Breast epithelium (tissue), 4 donors: ENCODE measurements at regions not wholly inside any gene's neighbourhood (a gene's known extent, or its start where the extent isn't known, plus 50 kb on each side); places are given as distances from the start of the nearest gene placed in this dataset.

ENCODE experiments used
- DNase-seq, 2 donors: peaks; one replicate each; pipeline ENCODE4 v3.0.0-alpha.2; 2019; ENCODE audit warnings: low spot score in 2 of 2
- H3K27ac ChIP-seq, 2 donors: fragments of 200-600 bp; sonication (generic) in 1 of 2; one replicate each; pipeline ENCODE4 v1.5.1; 2016 to 2019; ENCODE audit warnings: mild to moderate bottlenecking in 1 of 2
- H3K27me3 ChIP-seq, 2 donors: fragments of 200-600 bp; sonication (generic) in 1 of 2; one replicate each; pipeline versions ENCODE4 v1.5.1 to v1.6.0; 2017 to 2019; ENCODE audit warnings: control low read depth in 1 of 2, mild to moderate bottlenecking in 1 of 2
- H3K36me3 ChIP-seq: fragments of 200-600 bp; one replicate; pipeline ENCODE4 v1.5.1; 2019
- H3K4me1 ChIP-seq, 2 donors: fragments of 200-600 bp; sonication (generic); one replicate each; pipeline ENCODE4 v1.5.1; 2016 to 2019; ENCODE audit warnings: control low read depth in 1 of 2
- H3K4me3 ChIP-seq, 3 donors: fragments of 200-600 bp; sonication (generic); 1 replicate in 2 of 3; 2 replicates in 1 of 3; pipeline ENCODE4 v1.5.1; 2016 to 2019; ENCODE audit warnings: mild to moderate bottlenecking in 3 of 3, moderate library complexity in 2 of 3
- H3K9me3 ChIP-seq, 2 donors: fragments of 200-600 bp; sonication (generic) in 1 of 2; one replicate each; pipeline ENCODE4 v1.5.1; 2016 to 2019; ENCODE audit warnings: control low read depth in 1 of 2
- CTCF ChIP-seq, 3 donors: fragments of 450-650 bp; IDR thresholded peaks; one replicate each; pipeline ENCODE4 v1.5.1; 2016 to 2017; ENCODE audit warnings: antibody characterized with exemption in 3 of 3, mild to moderate bottlenecking in 3 of 3, moderate library complexity in 3 of 3
- POLR2A ChIP-seq: fragments of 450-650 bp; IDR thresholded peaks from one replicate; pipeline ENCODE4 v1.6.1; 2016; ENCODE audit warnings: antibody characterized with exemption, mild to moderate bottlenecking, moderate library complexity
- POLR2AphosphoS5 ChIP-seq, 3 donors: sonication (generic); formaldehyde crosslinking; IDR thresholded peaks; one replicate each; pipeline ENCODE4 v1.6.1; 2017; ENCODE audit warnings: antibody characterized with exemption in 3 of 3
- intact Hi-C: fragments of 100-400 bp; cut with DNase I; formaldehyde crosslinking; loops from one replicate; pipeline ENCODE4 v1.15.1; 2023; ENCODE audit warnings: low total_unique reads

DNA sequence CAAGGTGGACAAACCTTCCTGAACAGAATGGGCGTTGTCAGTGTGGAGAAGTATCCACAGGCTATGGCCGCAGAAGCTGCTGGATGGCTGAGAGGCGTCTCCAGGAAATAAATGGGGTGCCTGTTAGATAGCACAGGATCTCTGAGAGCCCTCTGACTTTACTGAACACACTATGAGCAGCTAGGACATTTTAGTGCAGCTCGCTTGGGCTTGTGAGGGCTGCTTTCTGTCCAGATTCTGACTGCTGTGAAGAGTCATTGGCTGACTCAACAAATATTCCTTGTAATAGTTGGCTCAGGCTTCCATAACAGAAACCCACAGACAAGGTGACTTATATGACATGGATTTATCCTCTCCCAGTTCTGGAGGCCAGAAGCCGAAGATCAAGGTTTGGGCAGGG lies 100.2 kb upstream of the SNTG2 start:
- no peak overlapping the region for H3K4me3 ChIP-seq
- TF ChIP-seq POLR2AphosphoS5 (IDR thresholded peaks at IDR 0.05) (no peak), POLR2A (no peak), CTCF (IDR thresholded peaks at IDR 0.05) (no peak)
- no peaks in the 10 kb centered on the region for H3K36me3 ChIP-seq
- intact Hi-C loops = no loop called here
- H3K9me3 ChIP-seq = no peaks in the 10 kb centered on the region
- H3K4me1 ChIP-seq = no peaks in the 10 kb centered on the region
- no peaks in the 10 kb centered on the region for H3K27me3 ChIP-seq
- no peak overlapping the region for H3K27ac ChIP-seq
- no peak for DNase-seq

GRCh38 chr2:848099-848498 lies 102.5 kb upstream of the SNTG2 start:
- no peaks in the 10 kb centered on the region for H3K27me3 ChIP-seq
- DNase-seq = no peak
- TF ChIP-seq CTCF (IDR thresholded peaks at IDR 0.05) (no peak), POLR2A (no peak), POLR2AphosphoS5 (IDR thresholded peaks at IDR 0.05) (no peak)
- H3K4me3 ChIP-seq = no peak overlapping the region
- no peaks in the 10 kb centered on the region for H3K4me1 ChIP-seq
- no peaks in the 10 kb centered on the region for H3K9me3 ChIP-seq
- H3K27ac ChIP-seq = no peak overlapping the region
- intact Hi-C loops = no loop called here
- H3K36me3 ChIP-seq = no peaks in the 10 kb centered on the region

GRCh38 chr2:847669-848068 lies 103.0 kb upstream of the SNTG2 start:
- Histone ChIP-seq H3K4me3 (no peak overlapping the region), H3K36me3 (no peaks in the 10 kb centered on the region), H3K27ac (no peak overlapping the region), H3K27me3 (no peaks in the 10 kb centered on the region), H3K9me3 (no peaks in the 10 kb centered on the region), H3K4me1 (no peaks in the 10 kb centered on the region)
- no peak for DNase-seq
- TF ChIP-seq POLR2AphosphoS5 (IDR thresholded peaks at IDR 0.05) (no peak), CTCF (IDR thresholded peaks at IDR 0.05) (no peak), POLR2A (no peak)
- intact Hi-C loops = no loop called here

DNA sequence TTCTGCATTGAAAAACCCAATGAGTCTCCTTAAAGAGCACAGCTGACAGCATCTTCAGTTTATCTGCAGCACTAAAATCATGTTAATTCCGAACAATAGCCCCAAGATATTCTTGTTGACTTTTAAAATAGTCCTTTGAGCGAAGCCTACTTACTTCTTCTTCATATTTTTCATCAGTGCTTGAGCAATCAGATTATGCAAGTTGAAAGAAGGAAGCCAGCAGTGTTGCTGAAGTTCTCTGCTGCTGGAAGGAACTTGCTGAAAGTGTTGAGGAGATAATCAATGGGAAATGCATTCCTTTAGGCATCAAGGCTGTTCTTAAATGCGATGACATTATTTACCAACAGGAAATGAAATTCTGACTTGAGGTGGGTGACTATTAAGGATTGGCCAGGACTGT lies 105.9 kb upstream of the SNTG2 start:
- H3K27ac ChIP-seq = no peak overlapping the region
- no peak for DNase-seq
- H3K4me1 ChIP-seq = no peaks in the 10 kb centered on the region
- intact Hi-C loops = no loop called here
- TF ChIP-seq CTCF (IDR thresholded peaks at IDR 0.05) (no peak), POLR2AphosphoS5 (IDR thresholded peaks at IDR 0.05) (no peak), POLR2A (no peak)
- H3K36me3 ChIP-seq = no peaks in the 10 kb centered on the region
- H3K27me3 ChIP-seq = no peaks in the 10 kb centered on the region
- H3K9me3 ChIP-seq = no peaks in the 10 kb centered on the region
- no peak overlapping the region for H3K4me3 ChIP-seq

- no peaks in the 10 kb centered on the region for H3K4me1 ChIP-seq
- TF ChIP-seq POLR2A = no peak
- TF ChIP-seq CTCF (IDR thresholded peaks at IDR 0.05) = no peak
- TF ChIP-seq POLR2AphosphoS5 (IDR thresholded peaks at IDR 0.05) = no peak
These were observed 108.4 kb upstream of the SNTG2 start for GRCh38 chr2:842151-842803.

More at GRCh38 chr2:842151-842803, 108.4 kb upstream of the SNTG2 start:
- Histone ChIP-seq H3K36me3 (no peaks in the 10 kb centered on the region), H3K27ac (no peak overlapping the region), H3K4me3 (no peak overlapping the region), H3K9me3 (no peaks in the 10 kb centered on the region), H3K27me3 (no peaks in the 10 kb centered on the region)
- DNase-seq = no peak
- intact Hi-C loops = no loop called here
